ENCODE measurements at regions not wholly inside any gene's neighbourhood (a gene's known extent, or its start where the extent isn't known, plus 50 kb on each side); places are given as distances from the start of the nearest gene placed in this dataset.

- H3K4me3 Mint-ChIP-seq (ENCODE audit: low read depth): no peak overlapping the region
- peaks cover 2% of the 10 kb centered on the region for H3K36me3 Mint-ChIP-seq (ENCODE audit: insufficient read depth)
- H3K27me3 Mint-ChIP-seq: no peaks in the 10 kb centered on the region
- H3K9me3 Mint-ChIP-seq (ENCODE audit: low read depth): peaks cover 13% of the 10 kb centered on the region
- peaks cover 13% of the 10 kb centered on the region for H3K4me1 Mint-ChIP-seq (ENCODE audit: low read depth)
- H3K27ac Mint-ChIP-seq: no peak overlapping the region
- DNase-seq (ENCODE audit: low spot score, unreplicated experiment): no peak
- TF ChIP-seq CTCF (IDR thresholded peaks at IDR 0.05; ENCODE audit: unreplicated experiment): no peak
These were observed 274.4 kb downstream of the CSNK1G3 start for GRCh38 chr5:123786411-123786810.

- Mint-ChIP-seq H3K9me3 (ENCODE audit: low read depth) (peaks cover 13% of the 10 kb centered on the region), H3K4me3 (ENCODE audit: low read depth) (peak overlapping the region; percentile 29), H3K27ac (peak overlapping the region; percentile 89), H3K27me3 (no peaks in the 10 kb centered on the region), H3K36me3 (ENCODE audit: insufficient read depth) (peaks cover 2% of the 10 kb centered on the region), H3K4me1 (ENCODE audit: low read depth) (peaks cover 13% of the 10 kb centered on the region)
- DNase-seq (ENCODE audit: low spot score, unreplicated experiment): no peak
- no peak for TF ChIP-seq CTCF (IDR thresholded peaks at IDR 0.05; ENCODE audit: unreplicated experiment)
These were observed 273.4 kb downstream of the CSNK1G3 start for GRCh38 chr5:123785162-123786071.

GRCh38 chr5:123783421-123783820, 271.4 kb downstream of the CSNK1G3 start:
- Mint-ChIP-seq H3K9me3 (ENCODE audit: low read depth) (no peaks in the 10 kb centered on the region), H3K4me1 (ENCODE audit: low read depth) (peaks cover 13% of the 10 kb centered on the region), H3K27ac (no peak overlapping the region), H3K27me3 (no peaks in the 10 kb centered on the region), H3K4me3 (ENCODE audit: low read depth) (no peak overlapping the region), H3K36me3 (ENCODE audit: insufficient read depth) (no peaks in the 10 kb centered on the region)
- no peak for DNase-seq (ENCODE audit: low spot score, unreplicated experiment)
- no peak for TF ChIP-seq CTCF (IDR thresholded peaks at IDR 0.05; ENCODE audit: unreplicated experiment)

- peaks cover 7% of the 10 kb centered on the region for H3K4me1 Mint-ChIP-seq (ENCODE audit: low read depth)
These were observed 266.7 kb downstream of the CSNK1G3 start for GRCh38 chr5:123778641-123779040.

GRCh38 chr5:123776761-123777160, 264.8 kb downstream of the CSNK1G3 start:
- Mint-ChIP-seq H3K4me1 (ENCODE audit: low read depth) (peaks cover 7% of the 10 kb centered on the region), H3K9me3 (ENCODE audit: low read depth) (peaks cover 15% of the 10 kb centered on the region), H3K27ac (no peak overlapping the region), H3K4me3 (ENCODE audit: low read depth) (no peak overlapping the region), H3K27me3 (no peaks in the 10 kb centered on the region), H3K36me3 (ENCODE audit: insufficient read depth) (no peaks in the 10 kb centered on the region)
- no peak for TF ChIP-seq CTCF (IDR thresholded peaks at IDR 0.05; ENCODE audit: unreplicated experiment)
- no peak for DNase-seq (ENCODE audit: low spot score, unreplicated experiment)

More at GRCh38 chr5:123778641-123779040, 266.7 kb downstream of the CSNK1G3 start:
- Mint-ChIP-seq H3K9me3 (ENCODE audit: low read depth) (no peaks in the 10 kb centered on the region), H3K36me3 (ENCODE audit: insufficient read depth) (no peaks in the 10 kb centered on the region), H3K4me3 (ENCODE audit: low read depth) (no peak overlapping the region), H3K27me3 (no peaks in the 10 kb centered on the region), H3K27ac (no peak overlapping the region)
- no peak for TF ChIP-seq CTCF (IDR thresholded peaks at IDR 0.05; ENCODE audit: unreplicated experiment)
- DNase-seq (ENCODE audit: low spot score, unreplicated experiment): no peak
